WTC11 (cell line): ENCODE measurements at regions not wholly inside any gene's neighbourhood (a gene's known extent, or its start where the extent isn't known, plus 50 kb on each side); places are given as distances from the start of the nearest gene placed in this dataset.

Source experiments
- ATAC-seq: fragments of 200-7000 bp; cut with Tn5 transposase; 2 replicates; pipeline ENCODE4 v1.10.0; 2021; ENCODE audit warnings: mild to moderate bottlenecking, moderate library complexity
- CTCF ChIA-PET: fragments of 300-600 bp; sonication (Branson Sonifier 250); formaldehyde crosslinking; loops from one replicate; lab custom pipeline; 2021; ENCODE audit warnings: antibody characterized with exemption; lab: Charles Lee
- POLR2A ChIA-PET: fragments of 350-600 bp; sonication (Branson Sonifier 250); formaldehyde crosslinking; loops from one replicate; lab custom pipeline; 2021; ENCODE audit warnings: antibody characterized with exemption; lab: Charles Lee
- DNase-seq: peaks from one replicate; pipeline ENCODE4 v3.0.0; 2021; ENCODE audit warnings: low spot score
- H3K27ac Mint-ChIP-seq: 2 replicates; pipeline ENCODE4 v1.8.0; 2021; ENCODE audit warnings: mixed read lengths
- H3K27me3 Mint-ChIP-seq: 2 replicates; pipeline ENCODE4 v1.8.0; 2021; ENCODE audit warnings: low read depth, mild to moderate bottlenecking, moderate library complexity, mixed read lengths
- H3K36me3 Mint-ChIP-seq: 2 replicates; pipeline ENCODE4 v1.8.0; 2021; ENCODE audit warnings: mixed read lengths
- H3K4me1 Mint-ChIP-seq: 2 replicates; pipeline ENCODE4 v1.8.0; 2022; ENCODE audit warnings: mixed read lengths
- H3K4me3 Mint-ChIP-seq: 2 replicates; pipeline ENCODE4 v1.8.0; 2021; ENCODE audit warnings: mild to moderate bottlenecking, moderate library complexity, mixed read lengths
- H3K9me3 Mint-ChIP-seq: 2 replicates; pipeline ENCODE4 v1.8.0; 2021; ENCODE audit warnings: mixed read lengths
- CDX4 ChIP-seq: fragments of 250-450 bp; sonication (Bioruptor Pico); IDR thresholded peaks from 2 replicates; pipeline ENCODE4 v1.9.0; 2021; ENCODE audit warnings: moderate library complexity, mild to moderate bottlenecking, inconsistent platforms, borderline replicate concordance
- CREB1 ChIP-seq: sonication (generic); formaldehyde crosslinking; IDR thresholded peaks from 2 replicates; pipeline ENCODE4 v1.8.0; 2023; ENCODE audit warnings: mild to moderate bottlenecking, missing genetic modification reagents
- CREM ChIP-seq: sonication (generic); formaldehyde crosslinking; IDR thresholded peaks from 2 replicates; pipeline ENCODE4 v1.8.1; 2022; ENCODE audit warnings: mild to moderate bottlenecking, missing genetic modification reagents, moderate library complexity
- ELF4 ChIP-seq: sonication (generic); formaldehyde crosslinking; IDR thresholded peaks from 2 replicates; pipeline ENCODE4 v1.8.1; 2022; ENCODE audit warnings: low read depth, mild to moderate bottlenecking, moderate library complexity, missing genetic modification reagents
- GTF2I ChIP-seq: fragments of 250-450 bp; sonication (Bioruptor Pico); conservative IDR thresholded peaks from 2 replicates; pipeline ENCODE4 v1.4.0; 2021; ENCODE audit warnings: mild to moderate bottlenecking
- KAT7 ChIP-seq: sonication (generic); formaldehyde crosslinking; IDR thresholded peaks from 2 replicates; pipeline ENCODE4 v1.8.1; 2023; ENCODE audit warnings: missing genetic modification reagents, mild to moderate bottlenecking, borderline replicate concordance
- MAX ChIP-seq: sonication (generic); formaldehyde crosslinking; IDR thresholded peaks from 2 replicates; pipeline ENCODE4 v1.8.0; 2022; ENCODE audit warnings: mild to moderate bottlenecking, missing genetic modification reagents
- MLX ChIP-seq: sonication (generic); formaldehyde crosslinking; IDR thresholded peaks from 2 replicates; pipeline ENCODE4 v1.8.1; 2023; ENCODE audit warnings: mild to moderate bottlenecking, missing genetic modification reagents, moderate library complexity
- MXD4 ChIP-seq: fragments of 250-450 bp; sonication (Bioruptor Pico); IDR thresholded peaks from 2 replicates; pipeline ENCODE4 v1.8.0; 2021; ENCODE audit warnings: mild to moderate bottlenecking, moderate library complexity, borderline replicate concordance
- NFYB ChIP-seq: sonication (generic); formaldehyde crosslinking; conservative IDR thresholded peaks from 2 replicates; pipeline ENCODE4 v1.8.0; 2022; ENCODE audit warnings: low read depth, missing genetic modification reagents
- RORB ChIP-seq: fragments of 250-450 bp; sonication (Bioruptor Pico); IDR thresholded peaks from 2 replicates; pipeline ENCODE4 v1.9.0; 2021; ENCODE audit warnings: mild to moderate bottlenecking
- SP1 ChIP-seq: sonication (generic); formaldehyde crosslinking; conservative IDR thresholded peaks from 2 replicates; pipeline ENCODE4 v1.8.1; 2022; ENCODE audit warnings: missing genetic modification reagents
- TCF7 ChIP-seq: sonication (generic); formaldehyde crosslinking; IDR thresholded peaks from 2 replicates; pipeline ENCODE4 v1.8.0; 2022; ENCODE audit warnings: mild to moderate bottlenecking, low read depth, missing genetic modification reagents, moderate library complexity
- TEAD4 ChIP-seq: sonication (generic); formaldehyde crosslinking; IDR thresholded peaks from 2 replicates; pipeline ENCODE4 v1.8.0; 2022; ENCODE audit warnings: mild to moderate bottlenecking, missing genetic modification reagents
- TP53 ChIP-seq: sonication (generic); formaldehyde crosslinking; IDR thresholded peaks from 2 replicates; pipeline ENCODE4 v1.8.1; 2023; ENCODE audit warnings: mild to moderate bottlenecking, missing genetic modification reagents
- USF2 ChIP-seq: sonication (generic); formaldehyde crosslinking; IDR thresholded peaks from 2 replicates; pipeline ENCODE4 v1.8.1; 2023; ENCODE audit warnings: mild to moderate bottlenecking, missing genetic modification reagents, moderate library complexity
- ZNF281 ChIP-seq: sonication (generic); formaldehyde crosslinking; IDR thresholded peaks from 2 replicates; pipeline ENCODE4 v1.8.0; 2023; ENCODE audit warnings: mild to moderate bottlenecking, missing genetic modification reagents
- ZNF317 ChIP-seq: sonication (generic); formaldehyde crosslinking; IDR thresholded peaks from 2 replicates; pipeline ENCODE4 v1.8.1; 2023; ENCODE audit warnings: low read depth, mild to moderate bottlenecking, moderate library complexity, missing genetic modification reagents, borderline replicate concordance
- ZNF416 ChIP-seq: fragments of 250-450 bp; sonication (Bioruptor Pico); IDR thresholded peaks from 2 replicates; pipeline ENCODE4 v1.9.0; 2021; ENCODE audit warnings: mild to moderate bottlenecking, inconsistent platforms
- TF ChIP-seq, protein P1 (sequence below): fragments of 250-450 bp; sonication (Bioruptor Pico); IDR thresholded peaks from 2 replicates; pipeline ENCODE4 v2.1.2; 2022; ENCODE audit warnings: mild to moderate bottlenecking, moderate library complexity
- TF ChIP-seq, protein P2 (sequence below): sonication (generic); formaldehyde crosslinking; conservative IDR thresholded peaks from 2 replicates; pipeline ENCODE4 v1.8.1; 2022; ENCODE audit warnings: mild to moderate bottlenecking, missing genetic modification reagents
- TF ChIP-seq, protein P3 (sequence below): sonication (generic); formaldehyde crosslinking; IDR thresholded peaks from 2 replicates; pipeline ENCODE4 v1.8.1; 2022; ENCODE audit warnings: mild to moderate bottlenecking, moderate library complexity, missing genetic modification reagents

DNA sequence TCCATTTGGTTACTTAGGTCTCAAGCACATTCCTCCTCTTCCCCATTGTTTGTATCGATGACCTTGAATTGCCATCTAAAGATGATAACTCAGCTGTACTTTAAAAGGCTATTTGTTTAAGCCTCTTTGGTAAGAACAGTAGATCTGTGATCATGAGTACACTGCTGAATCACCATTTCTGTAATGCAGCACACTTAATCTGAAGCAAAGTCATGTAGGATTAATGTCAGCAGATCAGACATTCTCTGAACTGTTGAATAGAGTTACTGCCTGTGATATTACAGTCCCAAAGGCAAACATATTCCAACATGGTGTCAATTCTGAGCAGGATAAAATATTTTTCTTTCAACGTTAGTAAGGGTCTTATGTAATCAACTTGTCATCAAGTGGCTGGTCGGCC is 631.6 kb downstream of the TECRL start (continued):
- TF ChIP-seq ELF4 (CRISPR knock-in tag) = no peak
- TF ChIP-seq, all 79 proteins: peak for 0

DNA sequence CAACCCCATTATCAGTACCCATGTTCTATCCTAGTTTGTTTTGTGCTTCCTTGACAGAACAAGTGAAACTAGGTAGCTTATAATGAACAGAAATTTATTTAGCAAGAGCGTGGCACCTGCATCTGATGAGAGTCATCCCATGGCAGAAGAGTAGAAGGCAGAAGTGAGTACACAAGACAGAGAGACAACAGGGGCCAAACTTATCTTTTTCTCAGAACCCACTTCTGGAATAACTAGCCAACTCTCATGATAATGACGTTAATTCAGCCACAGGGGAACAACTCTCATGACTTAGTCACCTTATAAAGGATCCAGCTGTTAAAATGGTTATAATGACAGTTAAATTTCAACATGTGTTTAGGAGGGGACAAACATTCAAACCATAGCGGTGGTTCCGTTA is 644.9 kb downstream of the TECRL start:
- H3K4me1 Mint-ChIP-seq = no peaks in the 10 kb centered on the region
- H3K27me3 Mint-ChIP-seq = no peaks in the 10 kb centered on the region
- ATAC-seq (no peak), DNase-seq (no peak)
- no peak overlapping the region for H3K27ac Mint-ChIP-seq
- no peak overlapping the region for H3K4me3 Mint-ChIP-seq
- no peaks in the 10 kb centered on the region for H3K9me3 Mint-ChIP-seq
- TF ChIP-seq SP1 = no peak
- TF ChIP-seq, protein P1, sequence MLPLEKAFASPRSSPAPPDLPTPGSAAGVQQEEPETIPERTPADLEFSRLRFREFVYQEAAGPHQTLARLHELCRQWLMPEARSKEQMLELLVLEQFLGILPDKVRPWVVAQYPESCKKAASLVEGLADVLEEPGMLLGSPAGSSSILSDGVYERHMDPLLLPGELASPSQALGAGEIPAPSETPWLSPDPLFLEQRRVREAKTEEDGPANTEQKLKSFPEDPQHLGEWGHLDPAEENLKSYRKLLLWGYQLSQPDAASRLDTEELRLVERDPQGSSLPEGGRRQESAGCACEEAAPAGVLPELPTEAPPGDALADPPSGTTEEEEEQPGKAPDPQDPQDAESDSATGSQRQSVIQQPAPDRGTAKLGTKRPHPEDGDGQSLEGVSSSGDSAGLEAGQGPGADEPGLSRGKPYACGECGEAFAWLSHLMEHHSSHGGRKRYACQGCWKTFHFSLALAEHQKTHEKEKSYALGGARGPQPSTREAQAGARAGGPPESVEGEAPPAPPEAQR = no peak
- ChIA-PET POLR2A (no interaction called here), CTCF (no interaction called here)
- no peaks in the 10 kb centered on the region for H3K36me3 Mint-ChIP-seq

DNA sequence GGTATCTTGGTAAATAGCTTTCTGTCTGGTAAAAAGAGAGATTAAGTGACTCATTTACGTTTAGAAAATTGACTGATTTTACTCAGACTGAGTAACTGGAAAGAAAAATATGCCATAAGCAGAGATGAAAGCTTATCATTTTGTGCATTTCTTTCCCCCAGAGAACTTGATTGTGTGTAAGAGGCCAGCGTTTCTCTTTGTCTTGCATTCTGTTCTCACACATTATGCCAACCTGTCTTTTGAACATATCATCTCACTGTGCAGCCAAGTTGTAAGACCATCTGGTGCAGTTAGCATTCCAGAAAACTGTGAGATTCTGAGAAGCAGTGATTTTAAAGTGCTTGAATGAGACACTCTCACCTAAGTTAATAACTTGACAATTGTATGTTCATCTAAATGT is 651.3 kb downstream of the TECRL start:
- H3K36me3 Mint-ChIP-seq = no peaks in the 10 kb centered on the region
- H3K4me1 Mint-ChIP-seq = no peaks in the 10 kb centered on the region
- ChIA-PET CTCF (no interaction called here), POLR2A (no interaction called here)
- TF ChIP-seq GTF2I (CRISPR knock-in tag) (no peak), TEAD4 (CRISPR knock-in tag) (no peak), TP53 (CRISPR knock-in tag) (no peak), CREB1 (no peak), ZNF281 (no peak), ZNF416 (CRISPR knock-in tag) (no peak)
- TF ChIP-seq, protein P2, sequence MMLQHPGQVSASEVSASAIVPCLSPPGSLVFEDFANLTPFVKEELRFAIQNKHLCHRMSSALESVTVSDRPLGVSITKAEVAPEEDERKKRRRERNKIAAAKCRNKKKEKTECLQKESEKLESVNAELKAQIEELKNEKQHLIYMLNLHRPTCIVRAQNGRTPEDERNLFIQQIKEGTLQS (CRISPR knock-in tag) = no peak
- H3K9me3 Mint-ChIP-seq = no peaks in the 10 kb centered on the region
- H3K27me3 Mint-ChIP-seq = no peaks in the 10 kb centered on the region
- DNase-seq (no peak), ATAC-seq (no peak)
- no peak overlapping the region for H3K4me3 Mint-ChIP-seq
- H3K27ac Mint-ChIP-seq = no peak overlapping the region

DNA sequence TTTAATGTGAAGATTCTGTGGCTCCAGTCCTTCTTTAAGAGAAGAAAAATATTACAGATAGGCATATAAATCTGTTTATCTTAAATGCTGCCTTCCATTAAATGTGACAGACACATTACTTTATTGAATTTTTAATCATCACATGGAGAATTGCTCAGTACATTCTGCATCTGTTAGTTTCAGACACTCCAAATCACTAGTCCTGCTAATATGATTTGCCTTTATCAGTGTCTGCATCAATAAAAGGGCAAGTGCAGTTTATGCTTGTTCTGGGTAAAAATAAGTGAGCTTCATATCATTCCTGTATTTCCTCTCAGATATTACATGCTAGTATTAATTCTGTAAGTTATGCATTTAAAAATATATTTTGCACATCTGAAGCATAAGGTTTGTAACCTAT is 666.4 kb downstream of the TECRL start:
- H3K36me3 Mint-ChIP-seq = no peaks in the 10 kb centered on the region
- POLR2A ChIA-PET = no interaction called here
- no peak for TF ChIP-seq MXD4 (CRISPR knock-in tag)
- no peak for TF ChIP-seq ZNF317 (CRISPR knock-in tag)
- TF ChIP-seq CREM (CRISPR knock-in tag) = no peak
- TF ChIP-seq TCF7 (CRISPR knock-in tag) = no peak
- TF ChIP-seq RORB (CRISPR knock-in tag) = no peak
- TF ChIP-seq CDX4 = no peak
- no peak for TF ChIP-seq USF2 (CRISPR knock-in tag)
- no peak for TF ChIP-seq MAX (CRISPR knock-in tag)
- no peak for TF ChIP-seq NFYB
- no peak for TF ChIP-seq MLX (CRISPR knock-in tag)
- no peak for TF ChIP-seq TEAD4 (CRISPR knock-in tag)
- no peak for TF ChIP-seq ELF4 (CRISPR knock-in tag)
- TF ChIP-seq KAT7 (CRISPR knock-in tag) = no peak
- TF ChIP-seq, protein P3, sequence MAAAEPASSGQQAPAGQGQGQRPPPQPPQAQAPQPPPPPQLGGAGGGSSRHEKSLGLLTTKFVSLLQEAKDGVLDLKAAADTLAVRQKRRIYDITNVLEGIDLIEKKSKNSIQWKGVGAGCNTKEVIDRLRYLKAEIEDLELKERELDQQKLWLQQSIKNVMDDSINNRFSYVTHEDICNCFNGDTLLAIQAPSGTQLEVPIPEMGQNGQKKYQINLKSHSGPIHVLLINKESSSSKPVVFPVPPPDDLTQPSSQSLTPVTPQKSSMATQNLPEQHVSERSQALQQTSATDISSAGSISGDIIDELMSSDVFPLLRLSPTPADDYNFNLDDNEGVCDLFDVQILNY (CRISPR knock-in tag) = no peak

More for the DNA sequence above, 666.4 kb downstream of the TECRL start:
- no peak overlapping the region for H3K27ac Mint-ChIP-seq
- CTCF ChIA-PET = no interaction called here
- no peaks in the 10 kb centered on the region for H3K4me1 Mint-ChIP-seq
- H3K4me3 Mint-ChIP-seq = no peak overlapping the region
- H3K9me3 Mint-ChIP-seq = peaks cover 5% of the 10 kb centered on the region
- no peaks in the 10 kb centered on the region for H3K27me3 Mint-ChIP-seq
- DNase-seq (no peak), ATAC-seq (no peak)
